Brain microvascular endothelial cell (primary cell): ENCODE measurements at regions not wholly inside any gene's neighbourhood (a gene's known extent, or its start where the extent isn't known, plus 50 kb on each side); places are given as distances from the start of the nearest gene placed in this dataset.

Experiments used
- DNase-seq: peaks from one replicate; pipeline ENCODE4 v3.0.0-alpha.2; 2020
- H3K27ac ChIP-seq: fragments of 250-450 bp; sonication (Bioruptor Pico); 2 replicates; pipeline ENCODE4 v1.5.1; 2020; ENCODE audit warnings: mild to moderate bottlenecking, moderate library complexity
- H3K27me3 ChIP-seq: fragments of 250-450 bp; sonication (Bioruptor Pico); replicated peaks from 2 replicates; pipeline ENCODE4 v1.5.1; 2020; ENCODE audit warnings: mild to moderate bottlenecking
- H3K36me3 ChIP-seq: fragments of 250-450 bp; sonication (Bioruptor Pico); replicated peaks from 2 replicates; pipeline ENCODE4 v1.5.1; 2020; ENCODE audit warnings: mild to moderate bottlenecking
- H3K4me3 ChIP-seq: 2 replicates; pipeline ENCODE4 v1.5.1; 2011; ENCODE audit warnings: low read depth, mild to moderate bottlenecking, control low read depth, low read length, moderate library complexity
- CTCF ChIP-seq: IDR thresholded peaks from 2 replicates; pipeline ENCODE4 v1.5.1; 2011; ENCODE audit warnings: low read depth, mild to moderate bottlenecking, moderate library complexity, low read length, control low read depth, inconsistent platforms; ENCODE audit errors: missing control alignments
- in situ Hi-C: cut with HindIII; loops from 2 replicates; pipeline ENCODE4 v1.10.0; 2017; ENCODE audit warnings: low sequenced_read_pairs, low pct_ligation_motif_present

GRCh38 chr2:101623031-101623521 is 74.4 kb upstream of the MAP4K4 start:
- TF ChIP-seq CTCF = no peak
- H3K4me3 ChIP-seq = no peak overlapping the region
- peak overlapping the region; percentile 52 for H3K27ac ChIP-seq
- H3K27me3 ChIP-seq = no peaks in the 10 kb centered on the region
- DNase-seq = peak; percentile 31
- no peaks in the 10 kb centered on the region for H3K36me3 ChIP-seq
- in situ Hi-C loops = no loop called here

- DNase-seq = no peak
- no peak overlapping the region for H3K27ac ChIP-seq
- no peak for TF ChIP-seq CTCF
- in situ Hi-C loops = no loop called here
- no peak overlapping the region for H3K4me3 ChIP-seq
- H3K36me3 ChIP-seq = no peaks in the 10 kb centered on the region
- H3K27me3 ChIP-seq = no peaks in the 10 kb centered on the region
Measured at GRCh38 chr2:101622210-101623030, 75.1 kb upstream of the MAP4K4 start.

- DNase-seq = peak; percentile 24
- H3K36me3 ChIP-seq = no peaks in the 10 kb centered on the region
- no peak overlapping the region for H3K27ac ChIP-seq
- TF ChIP-seq CTCF = no peak
- in situ Hi-C loops = no loop called here
- H3K4me3 ChIP-seq = no peak overlapping the region
- H3K27me3 ChIP-seq = no peaks in the 10 kb centered on the region
Measured at GRCh38 chr2:101619191-101619591, 78.3 kb upstream of the MAP4K4 start.

GRCh38 chr2:101617796-101618195 is 79.7 kb upstream of the MAP4K4 start:
- peak overlapping the region; percentile 21 for H3K27ac ChIP-seq
- peak; percentile 40 for DNase-seq
- no peaks in the 10 kb centered on the region for H3K36me3 ChIP-seq
- in situ Hi-C loops = no loop called here
- TF ChIP-seq CTCF = no peak
- H3K27me3 ChIP-seq = no peaks in the 10 kb centered on the region
- no peak overlapping the region for H3K4me3 ChIP-seq

- Histone ChIP-seq H3K36me3 (no peaks in the 10 kb centered on the region), H3K27ac (peak overlapping the region; percentile 32), H3K27me3 (no peaks in the 10 kb centered on the region), H3K4me3 (no peak overlapping the region)
- TF ChIP-seq CTCF = no peak
- DNase-seq = peak; percentile 91
- in situ Hi-C loops = no loop called here
Measured at GRCh38 chr2:101617188-101617587, 80.3 kb upstream of the MAP4K4 start.
